H1 (cell line): ENCODE measurements at regions not wholly inside any gene's neighbourhood (a gene's known extent, or its start where the extent isn't known, plus 50 kb on each side); places are given as distances from the start of the nearest gene placed in this dataset.
A peak's percentile ranks its signal among the peaks of the same experiment; 100 is the strongest.

Experiments
- CTCF ChIA-PET: fragments of 300-600 bp; sonication (Branson Sonifier 250); formaldehyde crosslinking; loops from one replicate; lab custom pipeline; 2021; ENCODE audit not compliant: partially characterized antibody; lab: Charles Lee
- POLR2A ChIA-PET: fragments of 300-600 bp; sonication (Branson Sonifier 250); formaldehyde crosslinking; loops from one replicate; lab custom pipeline; 2021; ENCODE audit warnings: inconsistent platforms; ENCODE audit not compliant: partially characterized antibody; lab: Charles Lee
- DNase-seq, 2 experiments: peaks; one replicate each; pipeline versions ENCODE4 v3.0.0 to v3.0.0-alpha.2; 2010 to 2022; ENCODE audit warnings: low spot score in 2 of 2, low read depth in 1 of 2, mixed read lengths in 1 of 2
- FAIRE-seq: peaks from 2 replicates; lab custom pipeline; 2011; peaks lifted over from hg19 to GRCh38; lab: Jason Lieb, UNC
- H2AFZ ChIP-seq: 2 replicates; pipeline ENCODE4 v1.8.1; 2012; ENCODE audit warnings: low read length, inconsistent platforms
- H2AK5ac ChIP-seq: 2 replicates; pipeline ENCODE4 v1.6.1; 2013; ENCODE audit warnings: low read depth, low read length
- H2BK120ac ChIP-seq: replicated peaks from 2 replicates; pipeline ENCODE3; 2013; ENCODE audit warnings: low read depth, low read length, inconsistent platforms
- H2BK12ac ChIP-seq: 2 replicates; pipeline ENCODE4 v1.6.1; 2013; ENCODE audit warnings: low read depth, low read length
- H2BK15ac ChIP-seq: 2 replicates; pipeline ENCODE4 v1.6.1; 2013; ENCODE audit warnings: low read length
- H2BK20ac ChIP-seq: 2 replicates; pipeline ENCODE4 v1.6.1; 2013; ENCODE audit warnings: low read length
- H2BK5ac ChIP-seq: 2 replicates; pipeline ENCODE4 v1.6.1; 2013; ENCODE audit warnings: low read depth, low read length
- H3K14ac ChIP-seq: 2 replicates; pipeline ENCODE4 v1.6.1; 2013; ENCODE audit warnings: inconsistent platforms; ENCODE audit not compliant: insufficient read length
- H3K18ac ChIP-seq: 2 replicates; pipeline ENCODE4 v1.6.1; 2013; ENCODE audit warnings: low read length; ENCODE audit errors: extremely low read depth
- H3K23ac ChIP-seq: 2 replicates; pipeline ENCODE4 v1.6.1; 2013; ENCODE audit warnings: inconsistent platforms; ENCODE audit not compliant: insufficient read length
- H3K23me2 ChIP-seq: 2 replicates; pipeline ENCODE4 v1.6.1; 2013; ENCODE audit warnings: low read depth, low read length
- H3K27ac ChIP-seq: 2 replicates; pipeline ENCODE4 v1.6.1; 2011; ENCODE audit warnings: low read depth, low read length, inconsistent platforms
- H3K27me3 ChIP-seq, 4 experiments: replicated peaks in 1 of 4; 1 replicate in 1 of 4; 2 replicates in 3 of 4; pipeline versions ENCODE4 v1.6.1 to v1.8.1; 2011 to 2013; ENCODE audit warnings: low read length in 3 of 4, mild to moderate bottlenecking in 3 of 4, inconsistent platforms in 2 of 4, mixed read lengths in 2 of 4, moderate library complexity in 1 of 4; ENCODE audit not compliant: control insufficient read depth in 3 of 4, insufficient read depth in 3 of 4; ENCODE audit errors: extremely low read depth in 1 of 4
- H3K36me3 ChIP-seq, 4 experiments: 2 replicates each; pipeline versions ENCODE4 v1.6.1 to v1.8.1; 2011 to 2013; ENCODE audit warnings: mild to moderate bottlenecking in 4 of 4, low read length in 3 of 4, moderate library complexity in 2 of 4, control low read depth in 1 of 4, inconsistent platforms in 1 of 4; ENCODE audit not compliant: insufficient read depth in 4 of 4, control insufficient read depth in 2 of 4
- H3K4ac ChIP-seq: replicated peaks from 2 replicates; pipeline ENCODE3; 2013; ENCODE audit warnings: low read length, low read depth, mixed read lengths, inconsistent platforms; ENCODE audit not compliant: insufficient read length
- H3K4me1 ChIP-seq, 4 experiments: replicated peaks in 1 of 4; 1 replicate in 1 of 4; 2 replicates in 3 of 4; pipeline versions ENCODE4 v1.6.1 to v1.8.1; 2011 to 2013; ENCODE audit warnings: low read length in 3 of 4, inconsistent platforms in 2 of 4, mixed read lengths in 1 of 4; ENCODE audit not compliant: insufficient read depth in 4 of 4, control insufficient read depth in 3 of 4
- H3K4me2 ChIP-seq, 2 experiments: 2 replicates each; pipeline versions ENCODE4 v1.6.1 to v1.8.1; 2011 to 2013; ENCODE audit warnings: low read depth in 2 of 2, low read length in 2 of 2, control low read depth in 1 of 2, inconsistent platforms in 1 of 2, mild to moderate bottlenecking in 1 of 2; ENCODE audit not compliant: insufficient read depth in 1 of 2
- H3K4me3 ChIP-seq, 4 experiments: fragments of 200-600, 300-600 bp in 1 of 4; sonication (generic), shearing (Covaris generic), sonication (Bioruptor Twin) in 1 of 4; 2 replicates each; pipeline versions ENCODE4 v1.5.1 to v1.8.1; 2011 to 2016; ENCODE audit warnings: low read length in 4 of 4, low read depth in 3 of 4, control low read depth in 2 of 4, inconsistent platforms in 2 of 4, mild to moderate bottlenecking in 2 of 4, mixed read lengths in 1 of 4, moderate library complexity in 1 of 4; ENCODE audit not compliant: insufficient read depth in 2 of 4; ENCODE audit errors: extremely low read depth in 1 of 4
- H3K56ac ChIP-seq: replicated peaks from 2 replicates; pipeline ENCODE3; 2013; ENCODE audit warnings: low read depth, mild to moderate bottlenecking, mixed read lengths, low read length, inconsistent platforms; ENCODE audit not compliant: insufficient read length
- H3K79me1 ChIP-seq: 2 replicates; pipeline ENCODE4 v1.6.1; 2013; ENCODE audit warnings: low read depth, low read length, control low read depth
- H3K79me2 ChIP-seq, 2 experiments: 2 replicates each; pipeline versions ENCODE4 v1.6.1 to v1.8.1; 2012 to 2013; ENCODE audit warnings: low read length in 2 of 2, mild to moderate bottlenecking in 2 of 2, inconsistent platforms in 1 of 2; ENCODE audit not compliant: insufficient read depth in 2 of 2, control insufficient read depth in 1 of 2
- H3K9ac ChIP-seq, 4 experiments: replicated peaks in 1 of 4; 1 replicate in 1 of 4; 2 replicates in 3 of 4; pipeline versions ENCODE4 v1.6.1 to v1.8.1; 2011 to 2013; ENCODE audit warnings: low read depth in 3 of 4, low read length in 3 of 4, control low read depth in 2 of 4, mild to moderate bottlenecking in 2 of 4, moderate library complexity in 2 of 4, inconsistent platforms in 1 of 4; ENCODE audit errors: extremely low read depth in 1 of 4
- H3K9me3 ChIP-seq, 2 experiments: 2 replicates each; pipeline versions ENCODE4 v1.6.1 to v1.8.1; 2012 to 2013; ENCODE audit warnings: mild to moderate bottlenecking in 2 of 2, moderate library complexity in 2 of 2, control low read depth in 1 of 2, inconsistent platforms in 1 of 2, low read depth in 1 of 2, low read length in 1 of 2, mixed read lengths in 1 of 2; ENCODE audit not compliant: insufficient read depth in 2 of 2
- H4K20me1 ChIP-seq, 2 experiments: replicated peaks in 1 of 2; 2 replicates each; pipeline versions ENCODE3 to v1.8.1; 2011 to 2013; ENCODE audit warnings: inconsistent platforms in 2 of 2, low read length in 2 of 2, mild to moderate bottlenecking in 1 of 2; ENCODE audit not compliant: insufficient read depth in 2 of 2, control insufficient read depth in 1 of 2
- H4K5ac ChIP-seq: 2 replicates; pipeline ENCODE4 v1.6.1; 2013; ENCODE audit warnings: low read length, low read depth, mixed read lengths, inconsistent platforms; ENCODE audit not compliant: insufficient read length
- H4K8ac ChIP-seq: 2 replicates; pipeline ENCODE4 v1.8.0; 2013; ENCODE audit warnings: mild to moderate bottlenecking, moderate library complexity, low read length, inconsistent platforms; ENCODE audit not compliant: insufficient read depth; ENCODE audit errors: extremely low read depth
- H4K91ac ChIP-seq: replicated peaks from 2 replicates; pipeline ENCODE3; 2013; ENCODE audit warnings: low read length, mixed read lengths, inconsistent platforms; ENCODE audit not compliant: insufficient read length
- BCL11A ChIP-seq, 2 experiments: IDR thresholded peaks; one replicate each; pipeline ENCODE4 v1.6.1; 2011; ENCODE audit warnings: low read depth in 2 of 2, low read length in 2 of 2, mild to moderate bottlenecking in 2 of 2
- CBX5 ChIP-seq: fragments of 300-800, 300-1000 bp; sonication (generic); IDR thresholded peaks from 2 replicates; pipeline ENCODE4 v1.7.1; 2016; ENCODE audit warnings: antibody characterized with exemption, low read length, low read depth
- CTCF ChIP-seq, 3 experiments: IDR thresholded peaks; 1 replicate in 2 of 3; 2 replicates in 1 of 3; pipeline versions ENCODE4 v1.5.1 to v1.6.1; 2011; ENCODE audit warnings: low read length in 3 of 3, mild to moderate bottlenecking in 3 of 3, inconsistent platforms in 2 of 3, low read depth in 1 of 3, moderate library complexity in 1 of 3; ENCODE audit not compliant: insufficient read depth in 1 of 3; ENCODE audit errors: control extremely low read depth in 1 of 3
- EGR1 ChIP-seq: IDR thresholded peaks from 2 replicates; pipeline ENCODE4 v1.6.1; 2011; ENCODE audit warnings: low read depth, low read length, borderline replicate concordance
- EZH2 ChIP-seq: fragments of 200-600 bp; sonication (generic); IDR thresholded peaks from 2 replicates; pipeline ENCODE4 v1.7.1; 2012; ENCODE audit warnings: low read depth, mild to moderate bottlenecking, moderate library complexity, low read length, inconsistent platforms; ENCODE audit not compliant: severe bottlenecking
- HDAC2 ChIP-seq, 2 experiments: fragments of 300-600 bp in 1 of 2; sonication (generic) in 1 of 2; IDR thresholded peaks; 2 replicates each; pipeline ENCODE4 v1.6.1; 2011 to 2012; ENCODE audit warnings: low read depth in 2 of 2, low read length in 2 of 2, mild to moderate bottlenecking in 2 of 2, moderate library complexity in 2 of 2, borderline replicate concordance in 1 of 2, inconsistent platforms in 1 of 2
- JUND ChIP-seq: IDR thresholded peaks from 2 replicates; pipeline ENCODE4 v1.6.1; 2011; ENCODE audit warnings: mild to moderate bottlenecking, improper control_type of control experiment, low read length
- NANOG ChIP-seq: IDR thresholded peaks from 2 replicates; pipeline ENCODE4 v1.6.1; 2011; ENCODE audit warnings: low read length, low read depth, mild to moderate bottlenecking, inconsistent platforms; ENCODE audit not compliant: insufficient read depth, poor library complexity, severe bottlenecking
- POLR2AphosphoS5 ChIP-seq: IDR thresholded peaks from 2 replicates; pipeline ENCODE4 v1.6.1; 2011; ENCODE audit warnings: low read depth, low read length
- SIN3A ChIP-seq, 2 experiments: IDR thresholded peaks in 1 of 2; conservative IDR thresholded peaks in 1 of 2; 2 replicates each; pipeline ENCODE4 v1.6.1; 2011 to 2012; ENCODE audit warnings: low read length in 2 of 2, improper control_type of control experiment in 1 of 2, low read depth in 1 of 2, mild to moderate bottlenecking in 1 of 2
- SIX5 ChIP-seq: IDR thresholded peaks from 2 replicates; pipeline ENCODE4 v1.6.1; 2011; ENCODE audit warnings: mild to moderate bottlenecking, low read depth, low read length
- TCF12 ChIP-seq: IDR thresholded peaks from 2 replicates; pipeline ENCODE4 v1.6.1; 2011; ENCODE audit warnings: low read depth, mild to moderate bottlenecking, low read length
- WGBS, 2 experiments: shearing (Covaris generic) in 1 of 2; methylation state at CpG; one replicate each; pipeline versions ENCODE4 v1.1.6 to v1.1.7; 2013 to 2015; ENCODE audit warnings: low lambda C conversion rate in 2 of 2, mixed read lengths in 2 of 2, inconsistent platforms in 1 of 2, low coverage in 1 of 2, missing lambda C conversion rate in 1 of 2; ENCODE audit not compliant: insufficient replicate concordance in 2 of 2, insufficient coverage in 1 of 2, insufficient read length in 1 of 2; ENCODE audit errors: extremely low coverage in 1 of 2, missing lambda C conversion rate in 1 of 2; 5-methylcytosine and 5-hydroxymethylcytosine counted together

- Histone ChIP-seq H3K4me1 (no peaks in the 10 kb centered on the region; a peak in 1 of 7 replicates), H3K9me3 (no peaks in the 10 kb centered on the region), H3K14ac (no peak overlapping the region), H3K27ac (no peak overlapping the region), H2AFZ (0 out of 2 replicates have a peak overlapping the region, but pooled peaks have one; percentile 71), H2BK12ac (no peak overlapping the region), H3K56ac (no peak overlapping the region), H4K91ac (no peak overlapping the region), H3K23ac (no peak overlapping the region), H3K79me1 (no peaks in the 10 kb centered on the region), H4K8ac (no peak overlapping the region), H2BK5ac (no peak overlapping the region), H3K79me2 (no peaks in the 10 kb centered on the region), H3K4me2 (no peak overlapping the region), H2BK15ac (no peak overlapping the region), H3K4me3 (no peak overlapping the region), H3K36me3 (no peaks in the 10 kb centered on the region), H4K20me1 (no peaks in the 10 kb centered on the region), H2AK5ac (no peak overlapping the region), H3K9ac (no peak overlapping the region), H2BK120ac (no peak overlapping the region), H3K18ac (no peak overlapping the region), H4K5ac (no peak overlapping the region), H3K23me2 (no peaks in the 10 kb centered on the region), H3K4ac (no peak overlapping the region), H2BK20ac (no peak overlapping the region), H3K27me3 (no peaks in the 10 kb centered on the region)
- ChIA-PET POLR2A (no interaction called here), CTCF (interaction anchor here (1.6 kb wide), 2 partner anchors 20 to 91 kb away, joined by 3 to 5 read pairs; no protein-coding TSS in a partner anchor)
- no peak for FAIRE-seq
- no peak for DNase-seq
- WGBS, 2 experiments: 80% methylated on average over 1 of the region's 1 CpG; no CpG with 5 or more reads in 1 of the 2 experiments
- no peak for TF ChIP-seq EGR1
- no peak for TF ChIP-seq SIX5
- no peak for TF ChIP-seq NANOG
- no peak for TF ChIP-seq HDAC2 (IDR thresholded peaks at IDR 0.05; ENCODE audit: borderline replicate concordance in 1 of 2, low read depth in 2 of 2, low read length in 2 of 2)
- no peak for TF ChIP-seq CBX5
- no peak for TF ChIP-seq BCL11A (IDR thresholded peaks at IDR 0.05; ENCODE audit: low read depth in 2 of 2, low read length in 2 of 2)
- TF ChIP-seq EZH2: no peak
- TF ChIP-seq SIN3A (conservative IDR thresholded peaks at IDR 0.05 in 1 of 2, IDR thresholded peaks at IDR 0.05 in 1 of 2; ENCODE audit: low read depth in 1 of 2, low read length in 2 of 2): no peak
- no peak for TF ChIP-seq CTCF (IDR thresholded peaks at IDR 0.05; ENCODE audit: control extremely low read depth in 1 of 3, insufficient read depth in 1 of 3, low read depth in 1 of 3, low read length in 3 of 3)
- no peak for TF ChIP-seq JUND
- TF ChIP-seq TCF12: no peak
- TF ChIP-seq POLR2AphosphoS5: no peak
Observed at GRCh38 chr14:62002642-62003041, 240.4 kb downstream of the SNAPC1 start.
